HS-27A (cell line): ENCODE measurements at regions not wholly inside any gene's neighbourhood (a gene's known extent, or its start where the extent isn't known, plus 50 kb on each side); places are given as distances from the start of the nearest gene placed in this dataset.

Experiments used
- DNase-seq: peaks from one replicate; pipeline ENCODE4 v3.0.0-alpha.2; 2012; ENCODE audit warnings: low read depth, missing footprints

DNA sequence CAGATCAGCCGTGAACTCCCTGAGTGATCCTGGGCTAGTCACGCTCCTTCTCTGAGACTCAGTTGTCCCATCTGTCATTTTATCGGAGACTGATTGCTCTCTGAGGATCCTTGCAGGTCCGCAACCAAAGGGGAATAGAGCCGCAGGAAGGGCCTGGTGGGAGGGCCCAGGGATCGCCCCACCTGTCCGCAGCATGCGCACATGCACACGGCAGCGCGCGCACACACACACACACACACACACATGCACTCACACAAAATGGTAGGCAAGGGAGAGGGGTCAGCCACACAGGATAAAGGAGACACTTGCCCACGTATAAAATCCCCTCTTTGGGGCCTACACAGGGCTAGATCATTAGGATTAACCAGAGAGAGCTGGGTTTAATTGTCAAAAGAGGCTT lies 95.6 kb upstream of the FOXP4 start:
- no peak for DNase-seq

DNA sequence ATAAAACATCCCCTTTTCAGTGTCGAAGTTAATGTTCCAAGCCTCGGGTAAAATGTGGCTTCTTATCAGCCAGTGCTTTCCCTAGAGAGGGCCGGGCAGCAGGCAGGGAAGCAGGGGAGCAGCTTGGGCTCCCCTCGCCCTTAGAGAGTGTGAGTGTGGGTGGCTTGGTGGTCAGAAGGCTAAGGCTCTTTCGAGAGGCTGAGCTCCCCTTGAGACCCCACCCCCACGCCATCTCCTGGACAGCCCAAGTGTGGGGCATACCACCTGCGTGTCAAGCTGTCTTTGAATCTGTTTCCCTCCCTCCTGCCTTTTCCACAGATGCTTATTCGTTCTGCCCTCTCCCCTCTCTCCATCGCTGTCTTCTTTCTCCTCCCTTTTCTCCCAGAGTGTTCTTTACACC lies 95.1 kb upstream of the FOXP4 start:
- DNase-seq: no peak

DNA sequence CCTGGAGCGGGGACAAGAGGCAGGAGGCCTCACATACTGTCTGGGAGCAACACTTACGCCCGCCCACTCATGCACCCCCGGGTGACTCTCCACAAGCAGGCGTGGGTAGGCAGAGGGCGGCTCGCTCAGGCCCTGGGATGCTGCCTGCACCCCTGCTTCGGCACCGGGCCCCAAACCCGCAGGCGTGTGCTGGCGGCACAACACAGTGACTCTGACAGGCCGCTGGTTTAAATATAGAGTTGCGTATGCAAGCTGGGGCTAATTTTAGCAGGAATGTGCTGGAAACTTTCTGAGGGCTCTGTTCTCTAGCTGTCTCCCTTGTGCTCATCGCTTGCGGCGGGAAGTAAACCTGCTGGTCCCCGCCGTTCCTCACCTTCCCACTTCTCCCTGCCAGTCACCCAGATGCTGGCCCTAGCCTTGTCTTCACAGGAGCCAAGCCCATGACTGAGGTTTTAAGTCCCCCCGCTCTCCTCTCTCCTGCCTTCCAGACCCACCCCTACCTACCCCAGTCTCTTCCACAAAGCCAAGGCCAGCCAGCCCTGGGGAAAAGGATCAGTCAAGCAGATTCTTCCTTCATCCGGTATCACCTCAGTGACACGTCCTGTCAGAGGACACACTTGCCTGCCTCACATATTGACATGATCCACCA lies 94.5 kb upstream of the FOXP4 start:
- no peak for DNase-seq

DNA sequence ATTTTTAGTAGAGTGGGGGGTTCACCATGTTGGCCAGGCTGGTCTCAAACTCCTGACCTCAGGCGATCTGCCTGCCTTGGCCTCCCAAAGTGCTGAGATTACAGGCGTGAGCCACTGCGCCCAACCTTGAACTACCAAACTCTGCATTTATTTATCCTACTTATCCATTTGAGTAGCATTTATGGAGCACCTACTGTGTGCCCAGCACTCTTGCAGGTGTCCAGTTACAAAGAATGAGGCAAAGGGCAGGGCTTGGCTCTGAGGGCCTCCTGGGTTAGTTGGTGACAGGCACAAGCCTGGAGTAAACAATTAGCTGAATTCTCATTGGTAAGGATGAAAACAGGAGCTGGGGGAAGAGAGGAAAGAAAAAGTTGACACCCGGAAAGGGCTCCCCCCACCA lies 93.4 kb upstream of the FOXP4 start:
- DNase-seq: no peak

DNA sequence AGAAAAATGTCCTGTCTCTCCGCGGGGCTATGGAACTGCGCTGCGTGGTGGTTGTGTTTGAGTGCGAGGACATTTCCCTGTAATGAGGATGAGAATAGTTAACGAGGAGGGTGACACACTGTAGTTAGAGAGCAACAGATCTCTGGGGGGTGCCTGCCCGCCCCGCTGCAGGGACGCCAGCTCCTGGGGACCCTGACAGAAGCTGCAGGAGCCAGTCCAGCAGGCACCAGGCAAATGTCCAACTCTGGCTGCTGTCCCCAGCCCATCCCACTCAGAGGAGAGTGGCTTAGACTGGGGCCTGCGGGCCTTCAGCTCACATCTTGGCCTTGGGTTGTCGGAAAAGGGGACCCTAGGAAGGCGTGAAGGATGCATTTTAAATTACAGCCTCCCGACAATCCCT lies 92.9 kb upstream of the FOXP4 start:
- DNase-seq: no peak

DNA sequence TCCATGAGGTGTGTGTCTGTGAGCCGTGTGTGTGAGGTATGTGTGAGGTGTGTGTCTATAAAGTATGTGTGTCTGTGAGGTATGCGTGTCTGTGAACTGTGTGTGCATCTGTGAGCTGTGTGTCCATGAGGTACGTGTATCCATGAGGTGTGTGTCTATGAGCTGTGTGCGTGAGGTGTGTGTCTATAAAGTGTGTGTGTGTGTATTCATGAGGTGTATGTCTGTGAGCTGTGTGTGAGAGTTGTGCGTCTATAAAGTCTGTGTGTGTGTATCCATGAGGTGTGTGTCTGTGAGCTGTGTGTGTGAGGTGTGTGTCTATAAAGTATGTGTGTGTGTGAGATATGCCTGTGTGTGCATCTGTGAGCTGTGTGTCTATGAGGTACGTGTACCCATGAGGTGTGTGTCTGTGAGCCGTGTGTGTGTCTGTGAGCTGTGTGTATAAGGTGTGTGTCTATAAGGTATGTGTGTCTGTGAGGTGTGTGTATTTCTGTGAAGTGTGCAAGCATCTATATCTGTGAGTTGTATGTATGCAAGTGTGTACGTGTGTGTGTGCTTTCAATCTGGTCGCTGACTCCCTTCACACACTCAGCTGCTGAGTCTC lies 91.9 kb upstream of the FOXP4 start:
- no peak for DNase-seq

DNA sequence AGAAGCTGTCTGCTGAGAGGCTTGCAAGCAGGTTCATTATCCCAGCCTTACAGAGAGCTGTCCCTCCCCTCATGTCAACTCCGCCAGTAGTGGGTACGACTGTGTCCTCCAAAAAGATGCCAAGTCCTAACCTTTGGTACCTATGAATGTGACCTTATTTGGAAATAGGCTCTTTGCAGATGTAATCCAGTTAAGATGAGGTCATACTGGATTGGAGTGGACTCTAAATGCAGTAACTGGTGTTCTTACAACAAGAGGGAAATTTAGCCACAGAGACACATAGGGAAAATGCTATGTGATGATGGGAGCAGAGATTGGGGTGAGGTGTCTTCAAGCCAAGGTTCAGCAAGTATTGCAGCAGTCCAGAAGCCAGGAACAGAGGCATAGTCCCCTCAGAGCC lies 90.8 kb upstream of the FOXP4 start:
- DNase-seq: no peak

DNA sequence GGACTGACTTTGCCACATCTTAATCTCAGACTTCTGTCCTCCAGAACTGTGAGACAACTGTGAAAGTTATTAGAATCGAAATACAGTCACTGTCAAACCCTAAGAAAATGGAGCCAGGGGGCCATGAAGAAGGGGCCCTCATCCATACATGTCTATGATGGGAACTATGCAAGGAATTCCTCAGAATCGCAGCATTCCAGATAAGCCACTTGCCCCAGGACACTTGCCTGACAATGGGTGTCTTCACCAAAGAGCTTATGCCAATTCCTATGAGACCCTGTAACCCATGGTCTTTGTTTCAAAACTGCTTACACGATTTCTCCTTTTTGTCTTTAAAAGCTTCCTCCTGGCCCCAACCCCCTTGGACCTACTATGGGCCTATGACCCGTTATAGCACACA lies 90.4 kb upstream of the FOXP4 start:
- no peak for DNase-seq

DNA sequence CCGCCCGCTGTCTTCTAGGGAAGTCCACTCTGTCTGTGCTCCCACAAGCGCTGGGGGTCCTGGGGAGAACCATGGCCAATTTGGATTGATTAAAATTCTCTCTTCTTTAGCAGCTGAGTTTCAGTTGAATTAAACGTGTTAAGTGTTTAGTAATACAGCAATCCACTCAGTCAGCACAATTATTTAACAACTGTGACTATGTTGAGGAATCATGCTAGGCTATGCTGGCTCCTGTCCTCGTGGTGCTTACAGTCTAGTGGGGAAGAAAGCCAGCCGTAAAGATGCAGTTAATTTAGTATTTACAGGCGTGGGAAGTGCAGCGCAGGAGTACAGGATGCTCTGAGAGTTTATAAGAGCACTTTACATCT lies 88.9 kb upstream of the FOXP4 start:
- no peak for DNase-seq

DNA sequence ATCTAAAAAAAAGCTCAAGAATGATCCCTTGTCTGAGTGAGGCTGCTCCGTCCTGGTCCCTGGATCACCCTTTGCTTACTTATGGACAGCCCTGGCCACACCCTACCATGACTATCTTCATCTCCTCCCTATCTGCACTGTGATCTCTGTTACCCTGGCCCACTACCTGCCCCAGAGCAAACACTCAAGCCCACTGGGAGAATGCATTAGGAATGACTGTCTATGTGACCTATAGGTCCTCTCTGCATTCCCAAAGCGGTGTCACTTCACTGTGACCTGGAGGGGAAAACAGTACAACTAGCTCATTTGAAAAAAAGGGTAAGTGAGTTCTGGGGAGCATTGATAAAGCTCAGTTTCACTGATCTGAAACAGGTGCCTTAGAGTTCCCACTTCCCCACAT lies 86.4 kb upstream of the FOXP4 start:
- DNase-seq: no peak

DNA sequence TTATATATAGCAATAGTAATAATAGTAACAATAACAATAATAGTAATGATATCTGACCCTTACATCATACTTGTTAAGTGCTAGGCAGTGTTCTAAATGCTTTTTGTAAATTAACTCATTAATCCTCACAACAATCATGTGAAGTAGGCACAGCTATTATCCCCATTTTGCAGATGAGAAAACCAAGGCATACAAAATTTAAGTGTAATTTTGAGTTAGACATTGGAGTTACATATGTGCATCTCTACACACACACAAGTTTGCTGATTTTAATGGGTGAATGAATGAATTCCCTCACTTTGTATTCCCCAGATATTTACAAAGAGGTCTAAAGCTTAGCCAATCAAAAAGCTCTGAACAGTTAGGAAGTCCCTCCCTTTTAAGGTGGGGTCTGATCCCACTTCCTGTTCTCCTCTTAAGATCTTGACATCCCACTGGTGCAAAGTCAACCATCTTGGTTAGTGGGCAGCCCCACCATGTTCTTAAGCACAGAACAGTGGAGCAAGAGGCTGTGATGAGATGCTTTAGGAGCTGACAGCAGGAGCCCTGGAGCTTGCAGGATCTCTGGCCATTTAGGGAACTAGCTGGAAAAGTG lies 85.3 kb upstream of the FOXP4 start:
- DNase-seq: no peak

DNA sequence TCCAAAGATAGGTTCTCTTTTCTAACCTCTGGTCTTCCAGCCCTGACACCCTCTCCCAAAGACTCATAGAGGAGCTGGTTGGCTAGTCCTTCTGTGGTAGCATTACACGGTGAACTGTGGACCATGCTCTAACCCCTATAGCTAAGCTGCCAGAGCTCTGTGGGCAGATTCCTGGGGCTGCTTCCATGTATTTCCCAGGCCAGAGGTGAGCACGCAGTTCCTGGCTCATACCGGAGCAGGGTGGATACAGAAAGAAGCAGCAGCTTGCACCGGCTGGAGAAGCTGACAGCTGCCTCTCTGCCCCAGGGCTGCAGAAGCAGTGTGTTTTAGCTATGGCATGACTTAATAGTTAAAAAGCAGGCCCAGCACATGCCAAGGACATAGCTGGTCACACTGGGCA lies 84.1 kb upstream of the FOXP4 start:
- no peak for DNase-seq

DNA sequence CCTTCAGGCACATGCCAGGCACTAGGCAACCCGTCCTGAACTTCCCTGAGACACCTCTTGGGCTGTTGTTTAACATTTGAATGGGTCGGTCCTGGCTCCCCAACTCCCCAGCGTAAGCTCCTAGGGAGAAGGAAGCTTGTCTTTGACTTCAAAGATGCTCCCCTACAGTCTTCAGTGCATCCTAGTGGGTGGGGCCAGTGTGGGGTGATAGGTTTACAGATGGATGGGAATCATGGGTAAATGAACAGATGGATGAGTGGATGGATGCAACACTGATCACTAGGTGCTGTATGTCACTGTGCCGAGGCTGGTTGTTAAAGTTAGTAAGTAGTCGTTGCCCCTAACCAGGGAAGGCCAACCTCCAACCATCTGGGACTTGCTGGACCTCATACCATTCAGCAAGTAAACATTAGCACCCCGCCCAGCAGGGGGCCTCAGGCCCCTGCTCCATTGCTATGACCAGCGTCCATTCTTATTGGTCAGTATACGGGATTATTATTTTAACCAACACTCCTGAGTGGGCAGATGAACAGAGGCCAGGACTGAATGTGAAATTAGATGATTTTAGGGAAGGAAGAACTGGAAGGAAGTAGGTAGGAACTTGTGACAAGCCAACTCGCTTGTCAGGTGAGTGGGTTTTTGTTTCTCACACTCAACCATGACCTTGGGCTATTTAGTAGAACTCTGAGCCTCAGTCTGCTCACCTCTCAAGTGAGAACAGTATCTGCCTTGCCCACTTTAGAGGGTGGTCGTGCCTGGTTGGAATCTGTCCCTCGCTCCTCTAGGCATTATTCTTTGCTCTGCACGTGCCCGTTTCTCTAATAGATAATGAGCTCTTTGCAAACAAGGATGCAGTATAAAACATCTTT lies 82.9 kb upstream of the FOXP4 start:
- DNase-seq: peak; percentile 29

DNA sequence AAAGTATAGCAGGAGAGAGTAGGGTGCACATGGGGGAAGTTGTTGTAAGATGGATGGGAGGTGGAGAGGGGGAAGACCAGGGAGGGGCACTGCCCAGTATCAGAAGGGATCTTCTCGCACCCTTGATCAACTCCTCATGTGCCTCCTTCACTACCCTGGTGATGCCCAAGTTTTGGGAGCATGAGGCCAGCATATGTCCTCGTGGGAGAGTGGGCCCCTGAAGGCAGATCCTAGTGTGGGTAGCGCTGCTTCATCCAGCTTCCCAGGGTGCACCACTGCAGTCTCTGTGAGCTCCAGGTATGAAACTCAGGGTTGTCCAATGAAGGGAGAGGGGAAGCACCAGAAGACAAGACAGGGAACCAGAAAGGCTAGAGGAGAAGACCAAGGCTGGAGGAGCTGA lies 82.2 kb upstream of the FOXP4 start:
- no peak for DNase-seq

DNA sequence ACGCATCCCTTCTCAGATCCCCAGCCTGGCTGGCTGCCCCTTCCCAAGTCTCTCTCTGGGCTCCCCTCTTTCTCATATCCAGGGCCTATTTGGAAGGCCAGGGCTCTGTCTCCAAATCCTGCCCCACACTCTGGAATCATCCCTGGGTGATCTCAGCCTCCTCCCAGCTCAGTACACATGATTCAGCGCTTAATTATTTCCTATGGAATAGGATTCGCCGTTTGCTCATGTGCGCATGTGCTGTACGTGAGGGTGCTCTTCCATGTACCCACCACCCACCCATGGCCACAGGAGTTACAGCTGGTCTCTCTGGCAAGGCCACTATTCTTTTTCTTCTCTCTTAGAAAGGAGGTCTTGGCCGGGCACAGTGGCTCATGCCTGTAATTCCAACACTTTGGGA lies 81.7 kb upstream of the FOXP4 start:
- peak; percentile 29 for DNase-seq

DNA sequence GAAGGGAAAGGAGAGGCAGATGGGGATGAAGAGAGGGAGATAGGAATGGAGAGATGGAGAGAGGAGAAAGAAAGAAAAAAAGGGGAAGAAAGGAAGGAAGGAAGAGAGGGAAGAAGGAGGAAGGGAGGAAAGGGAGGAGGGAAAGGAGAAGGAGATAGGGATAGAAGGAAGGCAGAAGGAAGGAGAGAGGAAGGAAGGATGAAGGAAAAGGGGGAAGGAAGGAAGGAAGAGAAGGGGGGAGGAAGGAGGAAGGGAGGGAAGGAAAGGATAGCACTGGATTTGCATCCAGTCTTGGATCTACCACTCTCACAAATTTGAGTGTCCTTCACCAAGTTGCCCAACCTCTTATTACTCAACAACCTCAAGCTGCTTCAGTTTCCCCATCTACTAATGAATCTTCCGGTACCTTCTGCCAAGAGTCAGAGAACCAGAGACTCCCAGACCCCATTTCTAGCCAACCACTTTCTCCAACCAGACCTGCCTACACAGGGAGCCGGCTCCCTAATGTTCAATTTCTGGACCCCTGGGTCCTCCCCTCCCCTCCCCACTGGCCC lies 79.7 kb upstream of the FOXP4 start:
- no peak for DNase-seq

DNA sequence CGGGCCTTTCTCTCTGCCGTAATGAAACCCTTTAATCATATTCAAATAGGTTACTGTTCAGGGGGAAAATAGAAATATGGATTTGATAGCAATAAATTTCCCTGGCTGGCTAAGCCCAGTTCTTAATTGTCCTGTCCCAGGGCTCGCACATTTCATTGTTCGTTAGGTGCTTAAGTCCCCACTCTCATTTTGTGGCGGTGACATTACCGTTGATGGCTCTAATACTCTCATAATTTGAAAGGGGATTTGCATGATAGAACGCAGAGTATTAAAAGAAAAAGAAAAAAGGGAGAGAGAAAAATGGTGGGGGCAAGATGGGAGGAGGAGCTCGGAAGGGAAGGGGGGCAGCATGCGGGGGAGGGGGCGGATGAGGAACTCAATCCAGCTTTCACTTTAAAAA lies 79.1 kb upstream of the FOXP4 start:
- DNase-seq: no peak

DNA sequence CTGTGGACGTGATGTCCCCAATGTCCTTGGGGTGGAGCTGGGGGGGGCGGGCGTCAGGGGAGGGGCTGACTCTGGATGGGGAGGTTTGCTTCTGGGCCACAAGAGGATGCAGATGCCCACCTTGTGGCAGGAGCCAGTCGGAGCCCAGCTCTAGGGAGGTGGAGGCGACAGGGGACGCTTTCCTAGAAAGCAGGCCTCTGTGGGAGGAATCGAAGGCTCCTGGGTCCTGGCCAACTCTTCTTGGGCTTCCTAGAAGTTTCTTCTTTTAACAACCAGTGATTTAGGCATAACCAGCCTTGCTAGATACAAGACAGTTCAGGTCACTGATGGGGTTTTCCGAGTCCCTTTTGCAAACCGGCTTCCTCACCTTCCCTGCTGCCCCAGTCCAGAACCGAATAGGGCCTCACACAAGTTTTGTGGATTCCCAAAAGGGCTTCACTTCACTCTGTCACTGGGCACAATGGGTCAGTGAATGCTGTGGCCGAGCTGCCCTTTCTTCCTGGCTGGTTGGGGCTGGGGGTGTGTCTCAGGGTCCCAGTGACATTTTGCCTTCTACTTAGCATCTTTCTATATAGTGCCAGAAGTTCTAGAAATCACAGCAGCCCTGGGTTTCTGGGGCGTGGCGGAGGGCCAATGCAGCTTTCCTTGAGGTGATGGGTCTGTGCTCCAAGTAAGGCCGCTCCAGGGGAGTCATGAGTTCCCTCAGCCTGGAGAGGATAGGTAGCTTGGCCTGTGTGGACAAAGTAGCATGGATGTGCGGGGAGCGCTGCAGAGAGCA lies 78.4 kb upstream of the FOXP4 start:
- no peak for DNase-seq

DNA sequence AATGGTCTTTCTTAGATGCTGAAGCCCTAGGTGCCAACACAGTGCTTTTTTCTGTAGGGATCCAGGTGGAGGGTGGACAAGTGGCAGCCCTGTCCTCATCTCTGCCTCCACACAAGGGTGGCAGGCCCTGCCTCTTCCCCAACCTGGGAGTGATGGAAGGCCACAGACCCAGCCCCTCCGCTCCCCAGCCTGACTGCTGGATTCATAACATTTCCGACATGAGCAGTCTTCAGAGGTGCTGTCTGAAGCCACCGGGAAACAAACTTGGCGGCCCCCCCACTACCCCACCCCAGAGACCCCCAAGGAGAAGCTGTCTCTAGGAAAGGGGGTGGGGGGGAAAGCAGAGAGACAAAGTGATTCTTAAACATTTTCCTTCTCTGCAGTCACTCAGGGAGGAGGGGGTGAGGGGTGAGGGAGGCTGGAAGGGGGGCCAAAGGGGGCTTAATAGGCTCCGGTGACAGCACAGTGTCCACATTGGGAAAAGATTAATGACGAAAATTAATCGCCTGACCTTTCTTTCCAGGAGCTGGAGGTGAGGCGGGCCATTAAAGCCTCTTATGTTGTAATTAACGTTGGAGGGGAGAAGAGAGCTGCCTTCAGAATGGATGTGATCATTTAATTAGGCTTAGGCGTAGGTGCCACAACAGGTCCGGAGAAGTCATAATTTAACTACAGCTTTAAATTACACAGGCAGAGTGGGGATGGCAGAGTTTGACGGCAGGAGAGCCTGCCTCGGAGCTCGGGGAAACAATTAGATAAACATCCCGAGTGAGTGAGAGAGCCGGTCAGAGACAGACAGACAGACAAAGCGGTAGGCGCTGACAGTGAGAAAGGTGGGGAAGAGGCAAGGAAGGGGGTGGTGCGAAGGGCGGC lies 76.8 kb upstream of the FOXP4 start:
- no peak for DNase-seq

DNA sequence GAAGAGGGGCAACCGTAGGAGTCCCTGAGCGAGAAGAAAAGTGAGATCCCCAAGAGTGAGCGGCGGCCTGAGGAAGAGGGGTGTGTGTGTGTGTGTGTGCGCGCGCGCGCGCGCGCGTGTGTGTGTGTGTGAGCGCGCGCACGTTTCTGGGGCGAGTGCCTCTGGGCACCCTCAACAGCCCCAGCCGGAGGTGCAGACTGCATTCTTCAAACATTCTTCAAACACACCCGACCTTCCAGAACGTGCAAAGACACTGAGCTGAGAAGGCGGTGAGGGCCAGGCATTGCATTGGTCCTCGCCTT lies 76.2 kb upstream of the FOXP4 start:
- DNase-seq: no peak
